HUES48 (cell line): ENCODE measurements at regions not wholly inside any gene's neighbourhood (a gene's known extent, or its start where the extent isn't known, plus 50 kb on each side); places are given as distances from the start of the nearest gene placed in this dataset.
"Not testable (repeated sequence)": the region's sequence is repeated elsewhere in the genome, so short reads cannot be mapped to it uniquely, and the experiment has no call there.

ENCODE experiments used
- H3K27ac ChIP-seq: one replicate; pipeline ENCODE4 v1.7.0; 2013; ENCODE audit warnings: low read depth, low read length, inconsistent platforms
- H3K27me3 ChIP-seq: 2 replicates; pipeline ENCODE4 v1.6.1; 2013; ENCODE audit warnings: mild to moderate bottlenecking, low read length; ENCODE audit not compliant: control insufficient read depth, insufficient read depth
- H3K36me3 ChIP-seq: 2 replicates; pipeline ENCODE4 v1.6.1; 2013; ENCODE audit warnings: low read length; ENCODE audit not compliant: control insufficient read depth, insufficient read depth
- H3K4me1 ChIP-seq: 2 replicates; pipeline ENCODE4 v1.6.1; 2013; ENCODE audit warnings: mild to moderate bottlenecking, low read length; ENCODE audit not compliant: control insufficient read depth, insufficient read depth
- H3K4me3 ChIP-seq: 2 replicates; pipeline ENCODE4 v1.5.1; 2013; ENCODE audit warnings: mild to moderate bottlenecking, low read depth, low read length
- H3K9ac ChIP-seq: 2 replicates; pipeline ENCODE4 v1.6.1; 2013; ENCODE audit warnings: mild to moderate bottlenecking, low read depth, low read length, moderate library complexity
- H3K9me3 ChIP-seq: 2 replicates; pipeline ENCODE4 v1.6.1; 2013; ENCODE audit warnings: low read length; ENCODE audit not compliant: control insufficient read depth, insufficient read depth

- H3K36me3 ChIP-seq, result no peaks in the 10 kb centered on the region
- H3K27ac ChIP-seq, result no peak overlapping the region
- H3K4me1 ChIP-seq, result peaks cover 7% of the 10 kb centered on the region; the same call in 1 of the 2 replicates
- no peak overlapping the region for H3K4me3 ChIP-seq
- no peak overlapping the region for H3K9ac ChIP-seq
- no peaks in the 10 kb centered on the region; the same call in 1 of the 2 replicates for H3K9me3 ChIP-seq
- no peaks in the 10 kb centered on the region for H3K27me3 ChIP-seq
Observed at GRCh38 chr17:53765609-53766008, 57.1 kb upstream of the KIF2B start.

- Histone ChIP-seq H3K27me3 (no peaks in the 10 kb centered on the region), H3K4me3 (no peak overlapping the region), H3K4me1 (peaks cover 7% of the 10 kb centered on the region; the same call in 1 of the 2 replicates), H3K9ac (no peak overlapping the region), H3K36me3 (no peaks in the 10 kb centered on the region), H3K9me3 (no peaks in the 10 kb centered on the region; the same call in 1 of the 2 replicates), H3K27ac (no peak overlapping the region)
Observed at GRCh38 chr17:53765129-53765528, 57.6 kb upstream of the KIF2B start.

GRCh38 chr17:53757559-53757958 lies 65.2 kb upstream of the KIF2B start:
- Histone ChIP-seq H3K27me3 (no peaks in the 10 kb centered on the region), H3K4me1 (no peaks in the 10 kb centered on the region), H3K27ac (no peak overlapping the region), H3K4me3 (no peak overlapping the region), H3K9me3 (no peaks in the 10 kb centered on the region), H3K9ac (no peak overlapping the region), H3K36me3 (no peaks in the 10 kb centered on the region)

GRCh38 chr17:53757116-53757515 lies 65.6 kb upstream of the KIF2B start:
- H3K9ac ChIP-seq, H3K27ac ChIP-seq, H3K27me3 ChIP-seq, H3K4me3 ChIP-seq, H3K36me3 ChIP-seq, H3K4me1 ChIP-seq, H3K9me3 ChIP-seq: not testable (repeated sequence)

- Histone ChIP-seq H3K36me3 (no peaks in the 10 kb centered on the region), H3K9ac (no peak overlapping the region; the same call in 1 of the 2 replicates), H3K9me3 (0 out of 2 replicates have a peak, but pooled peaks cover 3% of the 10 kb centered on the region), H3K27ac (peak overlapping the region; percentile 61), H3K4me3 (no peak overlapping the region), H3K4me1 (peaks cover 38% of the 10 kb centered on the region), H3K27me3 (no peaks in the 10 kb centered on the region)
Observed at GRCh38 chr17:53749178-53749577, 73.5 kb upstream of the KIF2B start.

- not testable (repeated sequence) for H3K9ac ChIP-seq, H3K27me3 ChIP-seq, H3K36me3 ChIP-seq, H3K4me3 ChIP-seq, H3K9me3 ChIP-seq
- Histone ChIP-seq H3K27ac (peak overlapping the region; percentile 61), H3K4me1 (peaks cover 38% of the 10 kb centered on the region)
Observed at GRCh38 chr17:53748159-53748820, 74.4 kb upstream of the KIF2B start.

- no peak overlapping the region for H3K4me3 ChIP-seq
- H3K9ac ChIP-seq, result no peak overlapping the region
- no peaks in the 10 kb centered on the region for H3K36me3 ChIP-seq
- H3K9me3 ChIP-seq, result 0 out of 2 replicates have a peak, but pooled peaks cover 3% of the 10 kb centered on the region
- no peak overlapping the region for H3K27ac ChIP-seq
- no peaks in the 10 kb centered on the region for H3K27me3 ChIP-seq
- peaks cover 9% of the 10 kb centered on the region; the same call in 1 of the 2 replicates for H3K4me1 ChIP-seq
Observed at GRCh38 chr17:53740312-53740711, 82.4 kb upstream of the KIF2B start.

GRCh38 chr17:53736516-53737240 lies 86.0 kb upstream of the KIF2B start:
- Histone ChIP-seq H3K36me3 (no peaks in the 10 kb centered on the region), H3K27me3 (no peaks in the 10 kb centered on the region), H3K9me3 (no peaks in the 10 kb centered on the region), H3K9ac (no peak overlapping the region), H3K4me3 (no peak overlapping the region), H3K4me1 (peaks cover 9% of the 10 kb centered on the region; the same call in 1 of the 2 replicates), H3K27ac (no peak overlapping the region)

GRCh38 chr17:53724726-53725125 lies 98.0 kb upstream of the KIF2B start:
- Histone ChIP-seq H3K27ac (no peak overlapping the region), H3K9ac (no peak overlapping the region), H3K9me3 (peaks cover 21% of the 10 kb centered on the region), H3K4me1 (no peaks in the 10 kb centered on the region), H3K36me3 (no peaks in the 10 kb centered on the region), H3K4me3 (no peak overlapping the region), H3K27me3 (no peaks in the 10 kb centered on the region)

- Histone ChIP-seq H3K4me3 (no peak overlapping the region), H3K9ac (no peak overlapping the region), H3K4me1 (no peaks in the 10 kb centered on the region), H3K9me3 (peaks cover 15% of the 10 kb centered on the region), H3K27me3 (no peaks in the 10 kb centered on the region), H3K27ac (no peak overlapping the region), H3K36me3 (no peaks in the 10 kb centered on the region)
Observed at GRCh38 chr17:53722407-53722806, 100.3 kb upstream of the KIF2B start.

- H3K27ac ChIP-seq, result no peak overlapping the region
Observed at GRCh38 chr17:53721101-53721500, 101.6 kb upstream of the KIF2B start.

More at GRCh38 chr17:53721101-53721500, 101.6 kb upstream of the KIF2B start:
- H3K4me3 ChIP-seq, result no peak overlapping the region
- H3K27me3 ChIP-seq, result no peaks in the 10 kb centered on the region
- H3K9me3 ChIP-seq, result peaks cover 5% of the 10 kb centered on the region
- no peak overlapping the region for H3K9ac ChIP-seq
- H3K36me3 ChIP-seq, result no peaks in the 10 kb centered on the region
- H3K4me1 ChIP-seq, result no peaks in the 10 kb centered on the region
